ENCODE measurements at regions not wholly inside any gene's neighbourhood (a gene's known extent, or its start where the extent isn't known, plus 50 kb on each side); places are given as distances from the start of the nearest gene placed in this dataset.

DNA sequence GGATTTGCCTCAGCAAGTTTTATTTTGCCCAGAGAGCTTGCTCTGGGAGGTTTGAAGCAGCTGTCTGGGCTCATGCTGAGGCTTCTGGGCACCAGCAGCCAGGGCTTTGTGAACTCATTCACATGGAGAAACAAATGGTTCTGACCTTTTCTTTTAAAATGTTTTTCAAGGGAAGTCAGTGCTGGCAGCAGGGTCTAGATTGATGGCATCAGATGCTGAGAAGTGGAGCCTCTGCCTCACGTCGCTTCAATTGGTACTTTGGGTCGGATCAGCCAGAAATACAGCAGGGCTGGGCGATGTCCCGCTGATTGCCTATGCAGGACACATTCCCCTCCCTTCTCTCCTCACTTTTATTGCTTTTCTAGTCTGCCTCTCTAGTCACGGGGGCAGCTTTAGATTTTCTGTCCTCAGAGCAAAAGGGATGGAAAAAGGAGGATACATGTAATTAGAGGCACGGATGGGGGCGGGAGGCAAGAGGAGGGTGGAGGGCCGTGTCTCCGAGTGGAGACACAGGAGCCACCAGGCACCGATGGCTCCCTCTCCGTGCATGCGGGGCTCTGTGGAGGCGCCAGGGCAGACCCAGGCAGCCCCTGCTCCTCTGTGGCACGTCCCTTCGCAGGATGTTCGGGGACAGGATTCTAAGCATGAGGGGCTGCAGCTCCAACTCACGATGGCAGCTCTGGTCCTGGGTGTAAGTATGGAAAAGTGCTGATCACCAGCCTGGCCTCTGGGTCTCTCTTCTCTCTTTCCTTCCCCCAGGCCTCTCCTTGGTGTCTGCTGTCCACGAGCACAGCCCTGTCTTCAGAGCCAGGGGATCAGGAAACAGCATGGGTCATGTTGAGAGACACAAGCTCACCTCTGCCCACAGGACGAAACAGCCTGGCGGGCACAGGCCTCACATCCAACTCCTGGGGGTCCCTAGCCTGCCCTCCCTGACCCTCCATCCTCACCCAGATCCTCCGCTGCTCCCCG is 116.1 kb downstream of the FAM43A start:
- no peak for DNase-seq (ENCODE audit: extremely low read depth, low read depth, low spot score)

DNA sequence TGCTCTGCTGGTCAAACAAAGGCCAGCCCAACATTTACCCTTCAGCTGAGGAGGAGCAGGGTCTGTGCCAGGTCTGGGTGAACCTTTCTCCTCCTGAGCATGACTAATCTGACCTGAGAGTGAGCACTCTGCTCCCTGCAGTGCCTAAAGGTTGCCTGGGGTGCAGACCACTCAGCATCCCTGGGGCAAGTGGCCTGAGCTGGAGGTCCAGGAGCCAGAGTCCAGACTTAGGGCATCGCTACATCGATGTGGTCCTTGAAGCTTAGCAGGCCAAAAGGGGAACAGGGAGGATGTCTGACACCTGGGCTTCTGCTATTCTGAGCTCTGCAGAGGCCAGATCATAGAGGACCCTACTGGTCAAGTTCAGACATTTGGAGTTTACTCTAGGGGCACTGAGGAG is 119.1 kb downstream of the FAM43A start:
- no peak for DNase-seq (ENCODE audit: extremely low read depth, low read depth, low spot score)

DNA sequence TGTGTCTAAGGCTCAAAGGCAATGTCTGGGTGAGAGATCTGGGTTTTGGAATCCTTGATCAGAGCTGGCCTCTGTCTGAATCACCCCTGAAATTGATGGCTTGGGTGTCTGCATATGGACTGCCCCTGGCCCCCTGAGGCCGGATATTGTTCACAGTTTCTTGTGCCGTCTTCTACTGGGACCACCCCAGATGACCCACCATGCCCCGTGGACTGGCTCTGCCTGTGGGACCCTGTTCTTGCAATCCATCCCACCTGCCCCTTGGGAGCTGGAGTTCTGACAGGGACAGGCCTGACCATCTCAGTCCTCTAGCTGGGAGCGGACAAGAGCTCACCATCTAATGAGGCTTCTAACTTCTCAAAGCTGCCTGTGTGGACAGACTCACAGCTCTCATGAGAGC is 119.9 kb downstream of the FAM43A start:
- DNase-seq (ENCODE audit: extremely low read depth, low read depth, low spot score), result no peak

DNA sequence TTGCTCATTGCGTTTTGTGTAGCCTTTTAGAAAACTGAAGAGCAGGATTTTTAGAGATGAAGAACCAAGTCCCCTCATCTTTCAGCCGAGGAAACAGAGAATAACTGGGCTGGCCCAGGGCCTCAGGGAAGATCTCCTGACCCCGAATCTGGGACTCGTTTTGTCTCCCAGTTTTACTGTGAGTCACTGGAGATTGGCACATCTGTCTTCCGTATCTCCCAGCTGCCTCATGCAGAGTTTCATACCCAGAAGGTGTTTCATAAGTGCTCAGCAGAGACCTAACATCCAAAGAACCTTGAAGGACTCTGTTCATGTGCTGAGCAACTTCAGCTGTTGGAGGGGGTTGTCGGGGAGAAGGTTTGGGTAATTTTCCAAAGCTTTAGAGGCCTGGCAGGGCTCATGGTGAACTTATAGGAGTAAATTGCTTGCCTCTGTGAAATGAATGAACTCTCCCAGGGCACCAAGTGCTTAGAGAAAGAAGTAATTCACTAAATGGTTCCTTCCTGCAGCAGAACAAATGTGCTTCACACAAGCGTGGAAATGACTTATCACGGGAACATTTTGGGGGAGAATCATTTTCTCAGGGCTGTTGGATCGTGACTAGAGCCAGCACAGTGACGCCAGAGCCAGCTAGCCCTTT is 121.4 kb downstream of the FAM43A start:
- no peak for DNase-seq (ENCODE audit: extremely low read depth, low read depth, low spot score)

DNA sequence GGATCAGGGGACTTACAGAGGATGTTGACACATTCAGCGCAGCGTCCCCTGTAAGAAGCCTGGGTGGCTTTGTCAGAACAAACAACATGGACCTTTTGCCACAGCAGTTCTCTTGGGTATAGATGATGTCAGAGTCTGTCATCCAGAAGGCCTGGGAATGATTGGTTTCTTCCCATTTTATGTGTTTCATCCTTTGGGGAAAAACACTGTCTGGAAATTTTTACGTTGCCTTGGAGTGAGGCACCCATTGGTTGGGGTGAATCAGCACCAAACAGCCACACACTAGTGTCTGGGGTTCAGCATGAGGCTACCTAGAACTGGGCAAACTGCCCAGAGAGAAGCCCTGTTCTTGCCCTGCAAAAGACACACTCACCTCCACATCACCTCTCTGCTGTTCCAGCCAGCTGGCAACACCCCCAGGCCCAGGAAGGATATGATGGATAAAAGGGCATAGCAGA is 123.0 kb downstream of the FAM43A start:
- no peak for DNase-seq (ENCODE audit: extremely low read depth, low read depth, low spot score)

DNA sequence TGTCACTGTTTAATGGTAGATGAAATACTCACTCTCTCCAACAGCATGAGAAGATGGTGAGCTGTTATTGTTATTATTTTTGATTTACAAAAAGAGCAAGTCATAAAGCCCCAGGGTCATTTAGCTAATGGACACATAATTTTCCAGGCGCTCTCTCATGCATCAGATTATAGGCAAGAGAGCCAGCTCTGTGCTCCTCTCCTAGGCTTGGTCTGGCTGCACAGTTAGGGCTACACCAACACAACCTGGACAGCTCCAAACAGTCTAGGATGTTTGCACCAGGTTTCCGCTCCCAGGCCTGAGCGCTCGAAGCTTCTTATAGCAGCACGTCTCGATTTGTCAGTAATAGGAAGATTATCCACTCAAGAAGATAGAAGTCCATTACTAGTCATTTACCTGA is 123.7 kb downstream of the FAM43A start:
- no peak for DNase-seq (ENCODE audit: extremely low read depth, low read depth, low spot score)

DNA sequence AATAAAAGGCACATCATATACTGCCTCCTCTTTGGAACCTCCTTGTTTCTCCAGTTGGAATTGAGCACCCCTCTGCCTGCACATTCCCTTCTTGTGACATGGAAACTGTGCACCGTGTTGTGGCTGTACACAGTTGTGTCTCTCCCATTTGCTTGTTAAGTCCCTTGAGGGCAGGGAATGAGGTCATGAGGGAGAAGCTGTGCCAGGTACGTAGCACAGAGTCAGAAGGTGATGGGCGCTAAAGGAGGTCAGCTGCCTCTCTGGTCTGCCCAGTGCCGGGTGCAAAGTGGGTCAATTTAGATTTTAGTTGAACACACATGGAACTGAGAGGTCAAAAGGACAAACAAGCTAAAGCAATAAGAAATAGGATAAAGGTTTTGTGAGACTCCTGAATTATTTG is 124.4 kb downstream of the FAM43A start:
- no peak for DNase-seq (ENCODE audit: extremely low read depth, low read depth, low spot score)

DNA sequence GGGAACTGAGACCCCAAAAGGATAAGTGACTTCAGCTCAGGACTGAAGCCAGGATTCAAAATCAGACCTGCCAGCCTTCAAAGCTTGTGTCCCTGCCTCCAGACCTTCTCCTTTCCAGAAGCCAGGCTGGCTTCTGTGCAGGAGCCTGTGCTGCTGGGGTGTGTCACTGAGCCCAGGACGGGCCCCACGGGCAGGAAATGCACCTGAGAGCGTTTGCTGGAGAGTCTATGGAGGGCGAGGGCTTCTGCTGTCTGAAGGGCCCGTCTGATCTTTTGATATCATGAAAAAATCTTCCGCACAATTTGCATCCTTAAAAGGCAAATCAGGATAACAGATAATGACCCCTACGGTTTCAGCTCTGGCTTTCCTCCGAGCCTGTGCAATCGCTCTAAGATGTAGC is 125.4 kb downstream of the FAM43A start:
- DNase-seq (ENCODE audit: extremely low read depth, low read depth, low spot score), result no peak

DNA sequence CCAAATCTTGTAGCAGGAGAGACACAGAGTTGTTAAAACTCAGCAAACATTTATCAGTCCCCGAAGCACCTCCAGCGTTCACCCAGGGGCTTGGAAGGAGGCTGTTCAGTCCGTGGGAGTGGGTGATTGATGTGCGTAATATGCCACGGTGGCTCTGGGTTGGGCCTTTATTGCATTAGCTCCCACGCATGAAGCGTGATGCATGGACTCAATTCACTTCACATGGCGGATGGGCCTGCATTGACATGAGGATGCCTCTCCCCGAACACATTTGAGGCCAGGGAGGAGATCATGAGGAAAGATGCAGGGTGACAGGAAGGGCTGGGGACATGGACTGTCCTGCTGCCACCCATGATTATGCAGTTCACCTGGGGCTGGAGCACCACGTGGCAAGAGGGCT is 126.5 kb downstream of the FAM43A start:
- DNase-seq (ENCODE audit: extremely low read depth, low read depth, low spot score), result no peak

DNA sequence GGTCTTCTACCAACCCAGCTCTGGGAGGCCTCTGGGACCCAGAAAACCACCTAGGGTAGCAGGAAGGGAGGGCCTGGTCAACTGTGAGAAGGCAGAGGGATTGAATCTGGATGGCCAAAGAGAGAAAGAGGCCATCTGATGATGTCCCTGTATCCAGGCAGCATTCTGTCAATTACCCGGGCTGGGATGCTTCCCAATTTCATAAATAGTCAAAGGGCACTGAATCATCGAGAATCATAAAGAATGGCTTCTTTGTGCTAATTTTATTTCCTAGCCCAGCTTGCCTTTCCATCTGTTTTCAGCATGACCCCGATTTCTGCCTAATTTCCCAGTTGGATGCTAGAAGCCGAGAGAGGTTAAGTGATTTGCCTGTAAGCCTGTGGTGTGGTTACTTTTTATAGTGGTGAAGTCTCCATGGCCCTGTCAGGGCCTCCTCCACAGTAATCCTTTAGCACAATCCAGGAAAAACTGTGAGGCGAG is 129.2 kb downstream of the FAM43A start:
- no peak for DNase-seq (ENCODE audit: extremely low read depth, low read depth, low spot score)

DNA sequence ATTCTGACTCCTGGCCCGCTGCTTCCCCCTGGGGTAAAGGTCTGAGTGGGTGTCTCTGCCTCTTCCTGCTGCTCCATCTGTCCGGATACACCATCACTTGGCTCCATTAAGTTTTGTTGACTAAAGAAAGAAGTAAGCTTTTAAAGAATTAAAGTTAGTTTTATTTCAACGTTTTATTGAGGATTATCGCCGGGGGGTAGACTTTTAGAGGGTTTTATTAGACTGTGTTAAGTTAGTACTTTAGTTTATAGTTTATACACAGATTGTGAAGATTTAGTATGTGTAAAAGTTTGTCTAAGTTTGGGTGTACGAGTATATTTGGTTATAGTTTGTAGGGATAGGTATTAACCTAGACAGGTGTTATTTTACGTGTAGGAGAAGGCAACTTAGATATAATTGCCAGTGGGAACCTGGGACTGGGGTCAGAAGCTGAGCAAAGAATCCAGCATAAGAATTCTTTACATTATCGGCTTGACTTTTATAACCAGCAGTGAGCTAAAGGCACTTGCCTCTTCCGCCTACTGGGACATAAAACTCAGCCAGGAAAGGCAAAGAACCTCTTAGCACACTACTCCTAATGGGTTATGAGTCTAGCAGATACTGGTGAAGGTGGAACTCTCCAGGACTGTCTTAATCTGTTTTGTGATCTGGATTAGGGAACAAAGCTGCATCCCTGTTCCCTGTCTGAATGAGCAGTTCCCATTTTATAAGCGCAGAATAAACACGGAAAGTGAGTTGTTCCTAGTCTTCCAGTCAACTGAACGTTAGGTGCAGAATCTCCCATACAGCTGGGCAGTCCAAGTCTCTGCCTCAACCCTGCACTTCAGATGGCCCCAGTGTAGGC is 131.3 kb downstream of the FAM43A start:
- no peak for DNase-seq (ENCODE audit: extremely low read depth, low read depth, low spot score)

DNA sequence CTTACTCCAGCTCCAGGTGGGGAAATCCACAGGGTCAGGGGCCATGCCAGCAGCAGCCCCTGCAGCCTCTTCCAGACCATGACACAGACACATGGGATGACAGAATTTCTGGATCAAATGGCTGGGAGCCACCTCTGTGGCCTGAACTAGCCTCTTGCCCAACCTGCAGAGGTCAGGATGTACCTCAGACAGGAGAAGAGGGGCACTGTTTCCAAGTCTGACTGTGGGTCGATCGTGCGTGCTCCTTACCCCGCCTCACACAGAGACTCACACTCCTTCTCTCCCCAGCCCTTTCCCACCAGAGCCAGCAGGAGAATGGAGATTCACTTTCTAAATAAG is 131.9 kb downstream of the FAM43A start:
- no peak for DNase-seq (ENCODE audit: extremely low read depth, low read depth, low spot score)

DNA sequence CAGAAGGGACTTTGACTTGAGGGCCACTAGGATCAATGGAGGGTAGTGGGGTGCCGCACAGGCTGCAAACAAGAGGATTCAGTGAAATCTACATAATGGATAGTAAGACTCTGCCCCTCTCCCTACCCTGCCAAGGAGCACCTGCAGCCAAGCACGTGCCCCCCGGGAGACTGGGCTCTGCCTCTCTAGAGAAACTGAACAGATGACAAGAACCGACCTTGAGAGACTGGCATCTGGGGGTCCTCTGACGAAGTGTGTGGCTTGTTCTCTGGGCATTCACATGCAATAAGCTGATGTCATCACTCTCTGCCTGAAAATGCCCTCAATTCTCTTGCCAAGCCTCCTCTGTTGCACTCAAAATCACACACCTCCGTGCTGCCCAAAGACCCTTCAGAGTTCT is 132.3 kb downstream of the FAM43A start:
- DNase-seq (ENCODE audit: extremely low read depth, low read depth, low spot score), result no peak

DNA sequence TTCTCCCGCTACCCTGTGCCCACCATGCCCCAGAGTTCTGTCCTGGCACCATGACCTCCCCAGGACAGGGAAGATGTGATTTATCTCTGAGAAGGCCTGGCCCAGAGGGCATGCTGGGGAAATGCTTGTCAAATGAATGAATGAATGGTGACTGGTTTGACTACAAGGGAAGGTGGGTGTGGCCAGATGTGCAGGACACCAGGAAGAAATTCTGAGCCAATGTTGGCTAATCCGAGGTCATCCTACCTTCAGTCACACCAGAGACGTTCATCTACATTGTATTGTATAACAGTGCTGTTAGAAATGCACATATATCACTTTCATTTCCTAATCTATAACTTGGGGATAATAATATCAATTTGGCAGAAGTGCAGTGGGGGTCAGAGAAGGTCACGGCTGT is 138.4 kb downstream of the FAM43A start:
- DNase-seq (ENCODE audit: extremely low read depth, low read depth, low spot score), result no peak

DNA sequence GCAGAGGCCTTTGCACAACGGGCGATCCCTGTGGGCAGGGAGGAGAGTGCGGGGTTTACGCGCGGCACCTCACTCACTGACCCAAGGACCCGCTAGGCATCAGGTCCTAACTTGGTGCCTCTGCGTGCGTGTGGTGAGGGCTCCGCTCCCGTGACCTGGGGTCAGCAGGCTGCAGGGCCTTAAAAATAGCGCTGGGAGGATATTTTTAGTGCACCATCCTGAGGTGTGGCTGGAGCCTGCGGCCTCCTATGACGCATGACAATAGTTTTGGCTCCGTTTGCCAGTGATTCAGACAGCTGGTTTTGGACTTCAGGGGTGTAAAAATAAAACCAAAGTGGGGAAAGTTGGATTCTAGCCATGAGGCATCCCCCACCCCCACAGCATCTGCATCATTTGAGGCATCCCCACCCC is 139.0 kb downstream of the FAM43A start:
- no peak for DNase-seq (ENCODE audit: extremely low read depth, low read depth, low spot score)

DNA sequence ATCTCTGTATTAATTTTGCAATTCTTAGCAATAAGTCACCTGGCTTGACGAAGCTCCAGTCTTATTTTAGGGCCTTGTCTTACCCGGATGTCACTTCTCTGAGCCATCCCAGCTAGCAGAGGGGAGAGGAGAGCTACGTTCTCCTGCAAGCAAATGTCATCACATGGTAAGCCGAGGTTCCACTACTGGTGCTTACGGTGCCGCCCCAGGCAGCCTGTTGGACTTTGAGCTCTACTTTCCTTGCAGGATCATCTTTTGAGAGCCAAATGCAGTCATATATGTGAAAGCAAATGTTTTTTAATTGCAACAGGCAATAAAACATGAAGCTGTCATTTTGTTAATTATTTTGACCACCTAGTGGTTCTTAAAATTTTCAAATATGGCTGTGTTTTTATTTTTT is 140.9 kb downstream of the FAM43A start:
- DNase-seq (ENCODE audit: extremely low read depth, low read depth, low spot score), result no peak

DNA sequence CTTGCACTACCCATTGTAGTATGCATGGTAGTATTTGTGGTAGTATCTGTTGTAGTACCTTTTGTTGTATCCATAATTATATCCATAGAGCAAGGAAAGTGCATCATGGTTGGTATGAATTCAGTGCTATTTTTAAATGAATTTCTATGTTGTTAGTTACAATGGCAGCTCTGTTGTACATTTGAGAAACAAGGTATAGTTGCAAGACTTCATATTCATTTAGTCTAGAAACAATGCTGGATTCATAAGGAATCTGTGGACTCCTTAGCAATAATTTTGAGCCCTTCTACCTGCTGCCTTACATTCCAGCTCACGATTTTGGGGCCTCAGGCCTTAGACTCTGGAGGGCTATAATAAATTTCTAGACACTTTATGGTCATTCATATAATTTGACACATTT is 141.8 kb downstream of the FAM43A start:
- DNase-seq (ENCODE audit: extremely low read depth, low read depth, low spot score), result no peak

DNA sequence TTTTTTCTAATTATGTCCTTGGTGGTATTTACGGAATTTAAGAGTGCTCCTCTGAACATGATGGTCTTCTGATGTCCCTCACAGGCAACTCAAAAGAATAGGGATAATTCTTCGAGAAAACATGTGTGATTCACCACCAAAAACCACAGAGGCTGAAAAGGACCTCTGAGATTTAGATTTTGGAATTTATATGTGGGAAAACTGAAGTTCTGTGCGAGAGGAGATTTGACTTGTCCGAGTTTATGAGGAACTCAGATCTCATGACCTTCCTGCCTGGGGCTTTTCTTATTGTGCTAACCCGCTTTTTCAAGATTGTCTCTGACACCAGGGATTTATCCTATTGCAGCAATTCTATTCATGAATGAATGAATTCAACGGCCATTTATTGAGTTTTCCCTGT is 142.4 kb downstream of the FAM43A start:
- no peak for DNase-seq (ENCODE audit: extremely low read depth, low read depth, low spot score)

DNA sequence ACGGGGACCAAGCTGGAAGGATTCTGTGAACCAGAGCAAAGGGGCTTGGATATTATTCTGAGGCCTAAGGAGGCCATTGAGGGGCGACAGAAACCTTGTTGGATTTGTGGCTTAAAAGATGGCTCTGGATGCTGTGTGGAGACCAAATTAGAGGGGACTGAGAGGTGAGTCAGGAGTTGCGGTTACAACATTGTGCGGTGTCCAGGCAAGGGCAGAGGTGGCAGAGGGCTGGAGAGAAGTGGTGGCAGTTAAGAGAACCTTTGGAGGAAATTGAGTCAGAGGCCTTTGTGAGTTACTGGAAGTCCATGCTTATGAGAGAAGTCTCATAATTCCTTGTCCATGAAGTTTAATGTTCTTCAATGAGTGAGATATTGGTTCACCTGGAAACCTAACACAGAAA is 143.2 kb downstream of the FAM43A start:
- no peak for DNase-seq (ENCODE audit: extremely low read depth, low read depth, low spot score)

DNA sequence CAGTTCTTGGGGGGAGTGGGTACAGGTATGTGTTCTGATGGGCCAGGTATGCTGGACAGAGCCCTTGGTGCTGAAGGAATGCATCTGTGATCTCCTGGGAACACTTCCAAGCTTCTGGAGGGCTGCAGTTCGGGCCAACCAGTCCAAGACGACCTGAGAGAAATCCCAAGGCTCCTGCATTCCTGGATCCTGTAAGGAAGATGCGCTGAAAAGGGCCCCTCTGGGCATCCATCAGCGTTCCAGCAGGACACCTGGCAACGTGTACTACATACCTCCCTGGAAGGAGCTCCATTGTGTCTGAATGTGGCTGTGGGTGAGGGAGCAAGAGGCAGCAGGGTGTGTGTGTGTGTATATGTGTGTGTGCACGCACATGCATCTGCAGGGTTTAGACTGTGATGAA is 144.7 kb downstream of the FAM43A start:
- no peak for DNase-seq (ENCODE audit: extremely low read depth, low read depth, low spot score)

DNA sequence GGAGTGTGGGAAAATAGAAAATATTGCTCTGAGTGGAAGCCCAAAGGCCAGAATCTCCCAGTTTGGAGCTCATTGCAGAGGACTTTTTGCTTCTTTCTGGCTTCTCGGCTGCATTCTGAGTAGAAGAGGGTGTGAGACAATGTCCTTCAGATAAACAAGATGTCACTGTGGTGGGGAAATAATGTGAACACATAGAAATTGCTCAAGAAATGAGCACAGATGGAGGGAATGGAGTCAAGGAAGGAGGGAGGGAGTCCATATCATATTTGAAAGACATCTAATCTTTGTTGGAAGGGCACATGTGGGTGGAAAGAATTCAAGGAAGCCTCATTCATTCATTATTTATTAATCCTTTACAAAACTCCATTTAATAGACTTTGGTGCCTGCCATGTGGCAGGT is 145.3 kb downstream of the FAM43A start:
- no peak for DNase-seq (ENCODE audit: extremely low read depth, low read depth, low spot score)

Measured in glomerular endothelial cell (primary cell).